ENCODE measurements at regions not wholly inside any gene's neighbourhood (a gene's known extent, or its start where the extent isn't known, plus 50 kb on each side); places are given as distances from the start of the nearest gene placed in this dataset.
A peak's percentile ranks its signal among the peaks of the same experiment; 100 is the strongest.

GRCh38 chr6:145031001-145031400, 704.3 kb downstream of the EPM2A start:
- H3K27ac ChIP-seq (ENCODE audit: low read depth, low read length, poor library complexity, severe bottlenecking) = peak overlapping the region; percentile 13
- no peak overlapping the region for H3K4me3 ChIP-seq (ENCODE audit: low read depth, low read length, poor library complexity, severe bottlenecking)
- BruUV-seq (replicated peaks) = no TSS peak
- intact Hi-C loops (cut with micrococcal nuclease; ENCODE audit: unreplicated experiment) = loop anchor here (2.0 kb wide), 1 partner anchor 184 kb away; no protein-coding TSS in a partner anchor
- peaks cover 40% of the 10 kb centered on the region for H3K4me1 ChIP-seq (ENCODE audit: insufficient read depth, low read length, poor library complexity, severe bottlenecking)
- H3K9me3 ChIP-seq (ENCODE audit: low read depth, low read length, poor library complexity, severe bottlenecking) = peaks cover 7% of the 10 kb centered on the region
- TF ChIP-seq EZH2 (IDR thresholded peaks at IDR 0.05; ENCODE audit: borderline replicate concordance, low read depth, low read length, poor library complexity, severe bottlenecking) = no peak
- TF ChIP-seq CTCF (conservative IDR thresholded peaks at IDR 0.05; ENCODE audit: low read depth, low read length) = no peak
- ChIA-PET CTCF (interaction anchor here (0.8 kb wide), 1 partner anchor 446 kb away, joined by 3 read pairs; no protein-coding TSS in a partner anchor), POLR2A (ENCODE audit: low non-redundant PET) (no interaction called here)
- no peaks in the 10 kb centered on the region for H3K36me3 ChIP-seq (ENCODE audit: insufficient read depth, low read length, poor library complexity, severe bottlenecking)
- DNase-seq (ENCODE audit: low spot score) = peak; percentile 66
- H3K27me3 ChIP-seq (replicated peaks; ENCODE audit: insufficient read depth, low read depth, low read length, poor library complexity) = no peaks in the 10 kb centered on the region

GRCh38 chr6:145031962-145032361, 703.4 kb downstream of the EPM2A start:
- Histone ChIP-seq H3K9me3 (ENCODE audit: low read depth, low read length, poor library complexity, severe bottlenecking) (peaks cover 7% of the 10 kb centered on the region), H3K4me1 (ENCODE audit: insufficient read depth, low read length, poor library complexity, severe bottlenecking) (peaks cover 45% of the 10 kb centered on the region), H3K4me3 (ENCODE audit: low read depth, low read length, poor library complexity, severe bottlenecking) (no peak overlapping the region), H3K36me3 (ENCODE audit: insufficient read depth, low read length, poor library complexity, severe bottlenecking) (no peaks in the 10 kb centered on the region), H3K27ac (ENCODE audit: low read depth, low read length, poor library complexity, severe bottlenecking) (no peak overlapping the region), H3K27me3 (replicated peaks; ENCODE audit: insufficient read depth, low read depth, low read length, poor library complexity) (no peaks in the 10 kb centered on the region)
- BruUV-seq (replicated peaks) = no TSS peak
- TF ChIP-seq CTCF (conservative IDR thresholded peaks at IDR 0.05; ENCODE audit: low read depth, low read length) (no peak), EZH2 (IDR thresholded peaks at IDR 0.05; ENCODE audit: borderline replicate concordance, low read depth, low read length, poor library complexity, severe bottlenecking) (no peak)
- intact Hi-C loops (cut with micrococcal nuclease; ENCODE audit: unreplicated experiment) = loop anchor here (2.0 kb wide), 1 partner anchor 183 kb away; no protein-coding TSS in a partner anchor
- ChIA-PET CTCF (no interaction called here), POLR2A (ENCODE audit: low non-redundant PET) (no interaction called here)
- no peak for DNase-seq (ENCODE audit: low spot score)

- no peak for TF ChIP-seq CTCF (conservative IDR thresholded peaks at IDR 0.05; ENCODE audit: low read depth, low read length)
- TF ChIP-seq EZH2 (IDR thresholded peaks at IDR 0.05; ENCODE audit: borderline replicate concordance, low read depth, low read length, poor library complexity, severe bottlenecking) = no peak
- POLR2A ChIA-PET (ENCODE audit: low non-redundant PET) = no interaction called here
- Histone ChIP-seq H3K27me3 (replicated peaks; ENCODE audit: insufficient read depth, low read depth, low read length, poor library complexity) (no peaks in the 10 kb centered on the region), H3K4me3 (ENCODE audit: low read depth, low read length, poor library complexity, severe bottlenecking) (no peak overlapping the region), H3K4me1 (ENCODE audit: insufficient read depth, low read length, poor library complexity, severe bottlenecking) (peaks cover 42% of the 10 kb centered on the region), H3K36me3 (ENCODE audit: insufficient read depth, low read length, poor library complexity, severe bottlenecking) (no peaks in the 10 kb centered on the region), H3K9me3 (ENCODE audit: low read depth, low read length, poor library complexity, severe bottlenecking) (peaks cover 7% of the 10 kb centered on the region), H3K27ac (ENCODE audit: low read depth, low read length, poor library complexity, severe bottlenecking) (no peak overlapping the region)
- no TSS peak for BruUV-seq (replicated peaks)
- intact Hi-C loops (cut with micrococcal nuclease; ENCODE audit: unreplicated experiment) = no loop called here
- DNase-seq (ENCODE audit: low spot score) = no peak
- CTCF ChIA-PET = no interaction called here
These were observed 702.7 kb downstream of the EPM2A start for GRCh38 chr6:145032562-145033145.
